SK-N-SH (cell line): ENCODE measurements at regions not wholly inside any gene's neighbourhood (a gene's known extent, or its start where the extent isn't known, plus 50 kb on each side); places are given as distances from the start of the nearest gene placed in this dataset.

ENCODE experiments used
- CTCF ChIA-PET: fragments of 300-600, 350-600 bp; formaldehyde crosslinking; extraction: SDS; loops from one replicate; lab custom pipeline; 2021; lab: Yijun Ruan, JAX
- POLR2A ChIA-PET: fragments of 350-600 bp; sonication (Branson Sonifier 250); formaldehyde crosslinking; extraction: SDS; loops from one replicate; lab custom pipeline; 2020; ENCODE audit warnings: antibody characterized with exemption, inconsistent platforms; lab: Yijun Ruan, JAX
- DNase-seq: peaks from one replicate; pipeline ENCODE4 v3.0.0; 2012
- H2AFZ ChIP-seq: fragments of 200-600 bp; sonication (generic); 2 replicates; pipeline ENCODE4 v1.8.1; 2016; ENCODE audit warnings: antibody characterized with exemption, mild to moderate bottlenecking, low read depth
- H3F3A ChIP-seq: fragments of 200-600 bp; sonication (generic); replicated peaks from 2 replicates; pipeline ENCODE3; 2016; ENCODE audit warnings: antibody characterized with exemption, mild to moderate bottlenecking; ENCODE audit not compliant: insufficient read depth
- H3K27ac ChIP-seq, 2 experiments: fragments of 200-500 bp in 1 of 2; fragments of 200-600 bp in 1 of 2; sonication (Bioruptor generic) in 1 of 2; sonication (generic), shearing (Covaris generic) in 1 of 2; 2 replicates each; pipeline versions ENCODE4 v1.5.1 to v1.6.1; 2014 to 2016; ENCODE audit warnings: low read depth in 2 of 2, inconsistent platforms in 1 of 2, low read length in 1 of 2, mild to moderate bottlenecking in 1 of 2, mixed read lengths in 1 of 2
- H3K27me3 ChIP-seq: fragments of 200-600 bp; sonication (generic), shearing (Covaris generic); 2 replicates; pipeline ENCODE4 v1.6.1; 2016; ENCODE audit warnings: mixed run types; ENCODE audit not compliant: insufficient read depth
- H3K36me3 ChIP-seq, 2 experiments: fragments of 200-500 bp in 1 of 2; fragments of 200-600 bp in 1 of 2; sonication (Bioruptor generic) in 1 of 2; sonication (generic) in 1 of 2; replicated peaks in 1 of 2; 2 replicates each; pipeline versions ENCODE3 to v1.5.1; 2014 to 2016; ENCODE audit warnings: low read length in 1 of 2, mild to moderate bottlenecking in 1 of 2; ENCODE audit not compliant: insufficient read depth in 2 of 2, control insufficient read depth in 1 of 2
- H3K4me1 ChIP-seq, 2 experiments: fragments of 200-500 bp in 1 of 2; fragments of 200-600 bp in 1 of 2; sonication (Bioruptor generic) in 1 of 2; sonication (generic), shearing (Covaris generic) in 1 of 2; 2 replicates each; pipeline versions ENCODE4 v1.5.1 to v1.6.1; 2014 to 2016; ENCODE audit warnings: low read depth in 1 of 2, low read length in 1 of 2, mixed run types in 1 of 2; ENCODE audit not compliant: insufficient read depth in 2 of 2, control insufficient read depth in 1 of 2
- H3K4me2 ChIP-seq: fragments of 200-600 bp; sonication (generic), shearing (Covaris generic); 2 replicates; pipeline ENCODE4 v1.6.1; 2017; ENCODE audit warnings: mixed run types
- H3K4me3 ChIP-seq, 2 experiments: fragments of 200-500 bp in 1 of 2; fragments of 200-600 bp in 1 of 2; sonication (Bioruptor generic) in 1 of 2; sonication (generic), shearing (Covaris generic) in 1 of 2; 2 replicates each; pipeline versions ENCODE4 v1.5.1 to v1.8.1; 2014 to 2016; ENCODE audit warnings: low read depth in 2 of 2, inconsistent platforms in 1 of 2, low read length in 1 of 2, mild to moderate bottlenecking in 1 of 2, mixed read lengths in 1 of 2, moderate library complexity in 1 of 2
- H3K79me2 ChIP-seq: fragments of 200-600 bp; sonication (generic); 2 replicates; pipeline ENCODE4 v1.8.1; 2017; ENCODE audit warnings: mild to moderate bottlenecking; ENCODE audit not compliant: insufficient read depth
- H3K9ac ChIP-seq: fragments of 200-600 bp; sonication (generic); 2 replicates; pipeline ENCODE4 v1.6.1; 2017; ENCODE audit warnings: mixed run types
- H3K9me2 ChIP-seq: fragments of 200-600 bp; sonication (generic); 2 replicates; pipeline ENCODE4 v1.6.1; 2017; ENCODE audit warnings: mixed run types
- H3K9me3 ChIP-seq: fragments of 200-600 bp; sonication (generic); 2 replicates; pipeline ENCODE4 v1.6.1; 2017; ENCODE audit warnings: mixed run types, mild to moderate bottlenecking, moderate library complexity
- H4K20me1 ChIP-seq: fragments of 200-600 bp; sonication (generic); 2 replicates; pipeline ENCODE4 v1.6.1; 2017; ENCODE audit warnings: mild to moderate bottlenecking, mixed run types; ENCODE audit not compliant: insufficient read depth
- EP300 ChIP-seq, 2 experiments: IDR thresholded peaks; 2 replicates each; pipeline versions ENCODE4 v1.4.0 to v1.6.1; 2012; ENCODE audit warnings: borderline replicate concordance in 1 of 2, low read depth in 1 of 2, low read length in 1 of 2
- EZH2phosphoT487 ChIP-seq: fragments of 200-600 bp; sonication (generic); IDR thresholded peaks from 2 replicates; pipeline ENCODE4 v1.6.1; 2017; ENCODE audit warnings: low read depth, mixed run types, mild to moderate bottlenecking, antibody characterized with exemption, moderate library complexity, borderline replicate concordance
- FOXJ3 ChIP-seq: sonication (generic); formaldehyde crosslinking; IDR thresholded peaks from 2 replicates; pipeline ENCODE4 v1.5.1; 2020; ENCODE audit warnings: mild to moderate bottlenecking, missing genetic modification reagents
- FOXM1 ChIP-seq: IDR thresholded peaks from 2 replicates; pipeline ENCODE4 v1.4.0; 2012; ENCODE audit warnings: low read depth, mild to moderate bottlenecking
- GABPA ChIP-seq: IDR thresholded peaks from 2 replicates; pipeline ENCODE4 v1.4.0; 2012; ENCODE audit warnings: low read depth, mild to moderate bottlenecking
- GATA2 ChIP-seq: sonication (generic); formaldehyde crosslinking; IDR thresholded peaks from 2 replicates; pipeline ENCODE4 v1.5.0; 2020; ENCODE audit warnings: mild to moderate bottlenecking, missing genetic modification reagents
- MXI1 ChIP-seq: IDR thresholded peaks from 2 replicates; pipeline ENCODE4 v1.6.1; 2012; ENCODE audit warnings: mild to moderate bottlenecking, low read depth, low read length, improper control_type of control experiment
- NFIC ChIP-seq: IDR thresholded peaks from 2 replicates; pipeline ENCODE4 v1.4.0; 2012; ENCODE audit warnings: borderline replicate concordance
- NRF1 ChIP-seq: IDR thresholded peaks from 2 replicates; pipeline ENCODE4 v1.6.1; 2012; ENCODE audit warnings: low read depth, mild to moderate bottlenecking, low read length
- RFX5 ChIP-seq: IDR thresholded peaks from 2 replicates; pipeline ENCODE4 v1.6.1; 2012; ENCODE audit warnings: mild to moderate bottlenecking, improper control_type of control experiment, low read length
- RXRA ChIP-seq: IDR thresholded peaks from 2 replicates; pipeline ENCODE4 v1.4.0; 2012; ENCODE audit warnings: low read depth, mild to moderate bottlenecking, borderline replicate concordance
- SMC3 ChIP-seq: IDR thresholded peaks from 2 replicates; pipeline ENCODE4 v1.6.1; 2012; ENCODE audit warnings: low read depth, low read length, improper control_type of control experiment
- TAF1 ChIP-seq: IDR thresholded peaks from 2 replicates; pipeline ENCODE4 v1.6.1; 2012; ENCODE audit warnings: low read depth, mild to moderate bottlenecking, low read length, moderate library complexity, borderline replicate concordance
- TEAD4 ChIP-seq: IDR thresholded peaks from 2 replicates; pipeline ENCODE4 v1.4.0; 2012; ENCODE audit warnings: mild to moderate bottlenecking, borderline replicate concordance; ENCODE audit not compliant: insufficient read depth
- YY1 ChIP-seq: IDR thresholded peaks from 2 replicates; pipeline ENCODE4 v1.4.0; 2012; ENCODE audit warnings: low read depth, mild to moderate bottlenecking
- WGBS: methylation state at CpG from one replicate; pipeline ENCODE4 v1.1.6; 2017; ENCODE audit warnings: low lambda C conversion rate; 5-methylcytosine and 5-hydroxymethylcytosine counted together
- TF ChIP-seq, protein P1 (sequence below): fragments of 150-350 bp; IDR thresholded peaks from 2 replicates; pipeline ENCODE4 v1.6.1; 2016; ENCODE audit warnings: mild to moderate bottlenecking, low read depth, low read length
- TF ChIP-seq, protein P2 (sequence below): IDR thresholded peaks from 2 replicates; pipeline ENCODE4 v1.4.0; 2012; ENCODE audit warnings: low read depth, borderline replicate concordance

DNA sequence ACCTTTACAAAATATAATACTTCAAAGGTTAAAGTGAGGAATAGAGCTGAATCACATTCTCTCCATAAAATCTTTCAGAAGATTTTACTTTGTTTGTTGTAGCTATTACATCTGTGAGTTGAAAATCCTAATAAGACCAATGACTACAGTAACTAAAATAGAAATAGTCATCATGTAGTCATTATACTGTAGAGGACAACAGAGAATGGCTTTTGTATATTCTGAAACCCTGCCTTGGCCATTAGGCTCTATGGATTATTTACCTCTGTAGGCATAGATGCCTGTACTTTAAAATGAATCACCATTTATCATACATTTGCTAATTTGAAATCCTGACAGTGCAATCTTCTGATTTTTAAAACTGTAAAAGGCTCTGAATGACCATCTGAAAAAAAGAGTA is 923.0 kb downstream of the REEP3 start:
- Histone ChIP-seq H3K79me2 (no peaks in the 10 kb centered on the region), H3K9me2 (no peaks in the 10 kb centered on the region), H4K20me1 (no peaks in the 10 kb centered on the region), H3K4me2 (no peak overlapping the region), H3K4me3 (no peak overlapping the region), H3F3A (no peaks in the 10 kb centered on the region), H3K27me3 (no peaks in the 10 kb centered on the region), H2AFZ (no peak overlapping the region), H3K27ac (no peak overlapping the region), H3K4me1 (no peaks in the 10 kb centered on the region), H3K9me3 (no peaks in the 10 kb centered on the region), H3K9ac (no peak overlapping the region), H3K36me3 (no peaks in the 10 kb centered on the region)
- no peak for TF ChIP-seq EP300 (IDR thresholded peaks at IDR 0.05; ENCODE audit: borderline replicate concordance in 1 of 2, low read depth in 1 of 2, low read length in 1 of 2)
- no peak for DNase-seq
- ChIA-PET CTCF (interaction anchor here (0.6 kb wide), 1 partner anchor 398 kb away, joined by 3 read pairs; no protein-coding TSS in a partner anchor), POLR2A (no interaction called here)

DNA sequence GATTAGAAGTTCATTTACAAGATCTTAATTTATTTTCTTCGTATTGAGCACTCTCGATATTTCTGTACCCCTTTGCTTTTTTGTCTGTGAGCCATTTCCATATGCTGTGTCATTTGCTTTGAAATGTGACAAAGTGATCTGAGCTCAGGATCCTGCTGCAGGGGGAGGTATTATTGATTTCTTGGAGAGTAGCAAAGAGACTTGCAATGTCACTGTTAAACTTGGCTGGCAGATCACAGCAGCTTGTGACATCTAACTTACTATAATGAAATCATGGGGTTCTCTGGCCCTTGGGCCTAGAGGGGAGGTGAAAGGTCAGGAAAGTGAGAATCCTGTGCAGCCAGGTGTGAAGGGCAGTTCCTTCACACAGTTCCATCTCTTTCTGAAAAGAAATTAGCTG is 923.4 kb downstream of the REEP3 start:
- Histone ChIP-seq H3K4me3 (no peak overlapping the region), H3K27ac (no peak overlapping the region), H3K4me2 (no peak overlapping the region), H3K9ac (no peak overlapping the region), H3K79me2 (no peaks in the 10 kb centered on the region), H3K36me3 (no peaks in the 10 kb centered on the region), H4K20me1 (no peaks in the 10 kb centered on the region), H3K4me1 (no peaks in the 10 kb centered on the region), H3K27me3 (no peaks in the 10 kb centered on the region), H2AFZ (no peak overlapping the region), H3K9me3 (no peaks in the 10 kb centered on the region), H3F3A (no peaks in the 10 kb centered on the region), H3K9me2 (no peaks in the 10 kb centered on the region)
- POLR2A ChIA-PET: no interaction called here
- no peak for DNase-seq
- TF ChIP-seq EZH2phosphoT487 (no peak), MXI1 (no peak), TEAD4 (no peak), FOXM1 (no peak), YY1 (no peak), NRF1 (no peak), TAF1 (no peak), NFIC (no peak), RXRA (no peak), FOXJ3 (CRISPR knock-in tag) (no peak), EP300 (IDR thresholded peaks at IDR 0.05; ENCODE audit: borderline replicate concordance in 1 of 2, low read depth in 1 of 2, low read length in 1 of 2) (no peak), SMC3 (no peak), GABPA (no peak), RFX5 (no peak), GATA2 (CRISPR knock-in tag) (no peak)
- TF ChIP-seq, protein P1, sequence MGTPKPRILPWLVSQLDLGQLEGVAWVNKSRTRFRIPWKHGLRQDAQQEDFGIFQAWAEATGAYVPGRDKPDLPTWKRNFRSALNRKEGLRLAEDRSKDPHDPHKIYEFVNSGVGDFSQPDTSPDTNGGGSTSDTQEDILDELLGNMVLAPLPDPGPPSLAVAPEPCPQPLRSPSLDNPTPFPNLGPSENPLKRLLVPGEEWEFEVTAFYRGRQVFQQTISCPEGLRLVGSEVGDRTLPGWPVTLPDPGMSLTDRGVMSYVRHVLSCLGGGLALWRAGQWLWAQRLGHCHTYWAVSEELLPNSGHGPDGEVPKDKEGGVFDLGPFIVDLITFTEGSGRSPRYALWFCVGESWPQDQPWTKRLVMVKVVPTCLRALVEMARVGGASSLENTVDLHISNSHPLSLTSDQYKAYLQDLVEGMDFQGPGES: no peak
- TF ChIP-seq, protein P2, sequence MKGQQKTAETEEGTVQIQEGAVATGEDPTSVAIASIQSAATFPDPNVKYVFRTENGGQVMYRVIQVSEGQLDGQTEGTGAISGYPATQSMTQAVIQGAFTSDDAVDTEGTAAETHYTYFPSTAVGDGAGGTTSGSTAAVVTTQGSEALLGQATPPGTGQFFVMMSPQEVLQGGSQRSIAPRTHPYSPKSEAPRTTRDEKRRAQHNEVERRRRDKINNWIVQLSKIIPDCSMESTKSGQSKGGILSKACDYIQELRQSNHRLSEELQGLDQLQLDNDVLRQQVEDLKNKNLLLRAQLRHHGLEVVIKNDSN: no peak
- WGBS: 59% methylated on average over 2 of the region's 2 CpGs
- CTCF ChIA-PET: interaction anchor here (0.6 to 1.0 kb wide), 2 partner anchors 13 to 399 kb away, joined by 3 read pairs; no protein-coding TSS in a partner anchor
